NCI-H446 (cell line): ENCODE measurements at regions not wholly inside any gene's neighbourhood (a gene's known extent, or its start where the extent isn't known, plus 50 kb on each side); places are given as distances from the start of the nearest gene placed in this dataset.

Source experiments
- DNase-seq, 2 experiments: peaks; one replicate each; lab custom pipeline; 2025; lab: John Stamatoyannopoulos, UW

- DNase-seq, result no peak
Measured at GRCh38 chr12:127745469-127746212, 521.3 kb upstream of the TMEM132C start.

- no peak for DNase-seq
Measured at GRCh38 chr12:127749416-127749815, 517.6 kb upstream of the TMEM132C start.

- DNase-seq, result no peak
Measured at GRCh38 chr12:127750076-127750840, 516.7 kb upstream of the TMEM132C start.

GRCh38 chr12:127752802-127753201, 514.2 kb upstream of the TMEM132C start:
- DNase-seq, result no peak

- no peak for DNase-seq
Measured at GRCh38 chr12:127760357-127760756, 506.6 kb upstream of the TMEM132C start.

- DNase-seq, result no peak
Measured at GRCh38 chr12:127760996-127761395, 506.0 kb upstream of the TMEM132C start.

GRCh38 chr12:127761880-127762279, 505.1 kb upstream of the TMEM132C start:
- no peak for DNase-seq

- DNase-seq, result no peak
Measured at GRCh38 chr12:127767656-127768055, 499.3 kb upstream of the TMEM132C start.

- DNase-seq, result no peak
Measured at GRCh38 chr12:127770118-127770517, 496.9 kb upstream of the TMEM132C start.

GRCh38 chr12:127771546-127771945, 495.4 kb upstream of the TMEM132C start:
- no peak for DNase-seq

GRCh38 chr12:127773520-127773919, 493.4 kb upstream of the TMEM132C start:
- DNase-seq, result peak in 1 of 2 experiments; percentile 36

GRCh38 chr12:127774828-127775227, 492.1 kb upstream of the TMEM132C start:
- no peak for DNase-seq

- DNase-seq, result no peak
Measured at GRCh38 chr12:127779301-127780045, 487.5 kb upstream of the TMEM132C start.

- no peak for DNase-seq
Measured at GRCh38 chr12:127780881-127781280, 486.1 kb upstream of the TMEM132C start.

- DNase-seq, result peak in 1 of 2 experiments; percentile 16
Measured at GRCh38 chr12:127781336-127781735, 485.6 kb upstream of the TMEM132C start.

- DNase-seq, result peak; percentile 58 to 82
Measured at GRCh38 chr12:127785540-127785939, 481.4 kb upstream of the TMEM132C start.

GRCh38 chr12:127785986-127786590, 480.9 kb upstream of the TMEM132C start:
- DNase-seq, result no peak

- no peak for DNase-seq
Measured at GRCh38 chr12:127787544-127787943, 479.4 kb upstream of the TMEM132C start.

GRCh38 chr12:127790376-127790775, 476.6 kb upstream of the TMEM132C start:
- no peak for DNase-seq

GRCh38 chr12:127791217-127791616, 475.8 kb upstream of the TMEM132C start:
- DNase-seq, result no peak

GRCh38 chr12:127797918-127798317, 469.1 kb upstream of the TMEM132C start:
- no peak for DNase-seq

- DNase-seq, result no peak
Measured at GRCh38 chr12:127802271-127802670, 464.7 kb upstream of the TMEM132C start.
